ENCODE measurements at regions not wholly inside any gene's neighbourhood (a gene's known extent, or its start where the extent isn't known, plus 50 kb on each side); places are given as distances from the start of the nearest gene placed in this dataset.

DNA sequence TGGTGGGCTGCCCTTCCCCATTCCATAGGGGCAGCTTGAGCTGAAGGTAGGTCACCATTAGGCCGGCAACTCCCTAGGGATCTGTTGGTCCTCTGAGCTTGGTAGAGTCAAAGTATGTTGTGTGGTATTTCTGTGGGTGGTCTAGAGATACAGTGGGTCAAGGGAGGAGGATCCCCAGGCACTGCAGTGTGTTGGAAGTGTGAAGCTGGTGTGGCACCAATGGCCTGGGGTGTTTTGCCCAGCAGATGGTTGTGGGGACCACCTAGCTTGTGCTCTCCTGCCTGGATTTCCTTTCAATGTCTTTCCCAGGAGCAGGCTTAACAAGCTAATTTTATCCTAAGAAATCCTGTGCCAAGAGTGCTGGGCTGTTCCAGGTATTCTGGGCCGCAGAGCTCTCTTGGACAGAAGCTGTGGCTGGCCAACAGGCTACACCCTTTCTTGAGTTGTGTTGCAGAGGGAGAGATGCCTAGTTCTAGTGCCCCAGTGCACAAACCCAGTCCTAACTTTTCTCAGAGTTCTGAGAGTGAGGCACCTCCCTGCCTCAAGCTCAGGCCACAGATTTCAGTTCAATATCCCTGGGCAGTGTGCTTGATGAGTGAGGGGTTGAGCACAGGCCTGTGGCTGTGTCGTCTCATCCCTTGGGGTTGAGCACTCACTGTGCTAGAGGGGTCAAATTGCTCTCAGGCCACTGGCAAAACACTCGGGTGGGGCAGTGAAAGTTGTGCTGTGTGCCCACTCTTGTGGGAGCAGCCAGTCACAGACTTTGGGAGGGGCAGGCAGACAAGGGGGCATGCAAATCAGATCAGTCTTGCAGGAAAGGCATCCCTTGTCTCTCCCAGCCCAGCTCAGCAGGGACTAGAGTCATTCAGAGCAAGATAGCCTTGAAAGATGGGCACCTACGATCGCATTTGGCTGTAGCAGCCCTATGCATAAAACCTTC, 1806.1 kb upstream of the MIR17HG start (continued):
- TF ChIP-seq, protein P1, sequence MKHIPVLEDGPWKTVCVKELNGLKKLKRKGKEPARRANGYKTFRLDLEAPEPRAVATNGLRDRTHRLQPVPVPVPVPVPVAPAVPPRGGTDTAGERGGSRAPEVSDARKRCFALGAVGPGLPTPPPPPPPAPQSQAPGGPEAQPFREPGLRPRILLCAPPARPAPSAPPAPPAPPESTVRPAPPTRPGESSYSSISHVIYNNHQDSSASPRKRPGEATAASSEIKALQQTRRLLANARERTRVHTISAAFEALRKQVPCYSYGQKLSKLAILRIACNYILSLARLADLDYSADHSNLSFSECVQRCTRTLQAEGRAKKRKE (CRISPR knock-in tag; IDR thresholded peaks at IDR 0.05; ENCODE audit: low read depth) = no peak
- TF ChIP-seq CHD4 (IDR thresholded peaks at IDR 0.05; ENCODE audit: borderline replicate concordance) (no peak), EHMT2 (IDR thresholded peaks at IDR 0.05; ENCODE audit: low read depth) (no peak)
- TF ChIP-seq, protein P2, sequence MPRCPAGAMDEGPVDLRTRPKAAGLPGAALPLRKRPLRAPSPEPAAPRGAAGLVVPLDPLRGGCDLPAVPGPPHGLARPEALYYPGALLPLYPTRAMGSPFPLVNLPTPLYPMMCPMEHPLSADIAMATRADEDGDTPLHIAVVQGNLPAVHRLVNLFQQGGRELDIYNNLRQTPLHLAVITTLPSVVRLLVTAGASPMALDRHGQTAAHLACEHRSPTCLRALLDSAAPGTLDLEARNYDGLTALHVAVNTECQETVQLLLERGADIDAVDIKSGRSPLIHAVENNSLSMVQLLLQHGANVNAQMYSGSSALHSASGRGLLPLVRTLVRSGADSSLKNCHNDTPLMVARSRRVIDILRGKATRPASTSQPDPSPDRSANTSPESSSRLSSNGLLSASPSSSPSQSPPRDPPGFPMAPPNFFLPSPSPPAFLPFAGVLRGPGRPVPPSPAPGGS (IDR thresholded peaks at IDR 0.05) = no peak

DNA sequence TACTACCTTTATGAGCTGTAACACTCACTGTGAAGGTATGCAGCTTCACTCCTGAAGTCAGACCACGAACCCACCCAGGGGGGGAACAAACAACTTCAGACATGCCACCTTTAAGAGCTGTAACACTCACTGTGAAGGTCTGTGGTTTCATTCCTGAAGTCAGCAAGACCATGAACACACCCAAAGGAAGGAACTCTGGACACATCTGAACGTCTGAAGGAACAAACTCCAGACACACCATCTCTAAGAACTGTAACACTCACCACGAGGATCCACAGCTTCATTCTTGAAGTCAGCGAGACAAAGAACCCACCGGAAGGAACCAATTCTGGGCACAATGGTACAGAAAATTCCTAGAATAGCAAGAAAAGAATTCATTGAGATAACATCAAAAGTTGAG, 1796.5 kb upstream of the MIR17HG start:
- ChIA-PET CTCF (interaction anchor here (0.7 kb wide), 1 partner anchor 11 kb away, joined by 3 read pairs; no protein-coding TSS in a partner anchor), POLR2A (no interaction called here)
- Histone ChIP-seq H3K9me3 (no peaks in the 10 kb centered on the region), H3K4me3 (no peak overlapping the region), H3K4me2 (no peak overlapping the region), H3K27ac (no peak overlapping the region), H3K4me1 (no peaks in the 10 kb centered on the region)
- no peak for FAIRE-seq
- DNase-seq (ENCODE audit: low read depth in 1 of 2, low spot score in 1 of 2) = no peak
- ATAC-seq = no peak
- TF ChIP-seq FOSL2 (IDR thresholded peaks at IDR 0.05) (no peak), FOSL2 (CRISPR knock-in tag; IDR thresholded peaks at IDR 0.05) (no peak), HEYL (CRISPR knock-in tag; IDR thresholded peaks at IDR 0.05) (no peak), POLR2AphosphoS2 (conservative IDR thresholded peaks at IDR 0.05; ENCODE audit: low read length) (no peak), NPAS2 (CRISPR knock-in tag; IDR thresholded peaks at IDR 0.05; ENCODE audit: borderline replicate concordance) (no peak), PHF8 (IDR thresholded peaks at IDR 0.05; ENCODE audit: borderline replicate concordance, low read depth) (no peak), NR3C1 (IDR thresholded peaks at IDR 0.05) (no peak), FOXS1 (CRISPR knock-in tag; IDR thresholded peaks at IDR 0.05) (no peak), TFCP2L1 (CRISPR knock-in tag; IDR thresholded peaks at IDR 0.05) (no peak), MAX (IDR thresholded peaks at IDR 0.05) (no peak), KDM1A (IDR thresholded peaks at IDR 0.05; ENCODE audit: low read depth) (no peak), KDM5A (IDR thresholded peaks at IDR 0.05) (no peak), MAZ (IDR thresholded peaks at IDR 0.05; ENCODE audit: borderline replicate concordance, low read depth, low read length) (no peak), CEBPB (IDR thresholded peaks at IDR 0.05) (no peak), HOXA7 (CRISPR knock-in tag; IDR thresholded peaks at IDR 0.05) (no peak), SMC3 (IDR thresholded peaks at IDR 0.05) (no peak), JUN (IDR thresholded peaks at IDR 0.05) (no peak)
- TF ChIP-seq, protein P3, sequence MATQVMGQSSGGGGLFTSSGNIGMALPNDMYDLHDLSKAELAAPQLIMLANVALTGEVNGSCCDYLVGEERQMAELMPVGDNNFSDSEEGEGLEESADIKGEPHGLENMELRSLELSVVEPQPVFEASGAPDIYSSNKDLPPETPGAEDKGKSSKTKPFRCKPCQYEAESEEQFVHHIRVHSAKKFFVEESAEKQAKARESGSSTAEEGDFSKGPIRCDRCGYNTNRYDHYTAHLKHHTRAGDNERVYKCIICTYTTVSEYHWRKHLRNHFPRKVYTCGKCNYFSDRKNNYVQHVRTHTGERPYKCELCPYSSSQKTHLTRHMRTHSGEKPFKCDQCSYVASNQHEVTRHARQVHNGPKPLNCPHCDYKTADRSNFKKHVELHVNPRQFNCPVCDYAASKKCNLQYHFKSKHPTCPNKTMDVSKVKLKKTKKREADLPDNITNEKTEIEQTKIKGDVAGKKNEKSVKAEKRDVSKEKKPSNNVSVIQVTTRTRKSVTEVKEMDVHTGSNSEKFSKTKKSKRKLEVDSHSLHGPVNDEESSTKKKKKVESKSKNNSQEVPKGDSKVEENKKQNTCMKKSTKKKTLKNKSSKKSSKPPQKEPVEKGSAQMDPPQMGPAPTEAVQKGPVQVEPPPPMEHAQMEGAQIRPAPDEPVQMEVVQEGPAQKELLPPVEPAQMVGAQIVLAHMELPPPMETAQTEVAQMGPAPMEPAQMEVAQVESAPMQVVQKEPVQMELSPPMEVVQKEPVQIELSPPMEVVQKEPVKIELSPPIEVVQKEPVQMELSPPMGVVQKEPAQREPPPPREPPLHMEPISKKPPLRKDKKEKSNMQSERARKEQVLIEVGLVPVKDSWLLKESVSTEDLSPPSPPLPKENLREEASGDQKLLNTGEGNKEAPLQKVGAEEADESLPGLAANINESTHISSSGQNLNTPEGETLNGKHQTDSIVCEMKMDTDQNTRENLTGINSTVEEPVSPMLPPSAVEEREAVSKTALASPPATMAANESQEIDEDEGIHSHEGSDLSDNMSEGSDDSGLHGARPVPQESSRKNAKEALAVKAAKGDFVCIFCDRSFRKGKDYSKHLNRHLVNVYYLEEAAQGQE (IDR thresholded peaks at IDR 0.05) = no peak
- TF ChIP-seq, protein P4, sequence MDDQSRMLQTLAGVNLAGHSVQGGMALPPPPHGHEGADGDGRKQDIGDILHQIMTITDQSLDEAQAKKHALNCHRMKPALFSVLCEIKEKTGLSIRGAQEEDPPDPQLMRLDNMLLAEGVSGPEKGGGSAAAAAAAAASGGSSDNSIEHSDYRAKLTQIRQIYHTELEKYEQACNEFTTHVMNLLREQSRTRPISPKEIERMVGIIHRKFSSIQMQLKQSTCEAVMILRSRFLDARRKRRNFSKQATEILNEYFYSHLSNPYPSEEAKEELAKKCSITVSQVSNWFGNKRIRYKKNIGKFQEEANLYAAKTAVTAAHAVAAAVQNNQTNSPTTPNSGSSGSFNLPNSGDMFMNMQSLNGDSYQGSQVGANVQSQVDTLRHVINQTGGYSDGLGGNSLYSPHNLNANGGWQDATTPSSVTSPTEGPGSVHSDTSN (IDR thresholded peaks at IDR 0.05) = no peak
- TF ChIP-seq, protein P2 (IDR thresholded peaks at IDR 0.05) = no peak
- WGBS (ENCODE audit: missing lambda C conversion rate) = 20% methylated on average over 5 of the region's 5 CpGs
